GM23338 (cell line): ENCODE measurements at regions not wholly inside any gene's neighbourhood (a gene's known extent, or its start where the extent isn't known, plus 50 kb on each side); places are given as distances from the start of the nearest gene placed in this dataset.

ENCODE experiments used
- ATAC-seq: fragments of 200-7000 bp; cut with Tn5 transposase; 3 replicates; pipeline ENCODE4 v1.9.1; 2020
- DNase-seq: peaks from one replicate; pipeline ENCODE4 v3.0.0-alpha.2; 2015; ENCODE audit warnings: low spot score
- H2AFZ ChIP-seq: fragments of 200-600 bp; sonication (generic); 2 replicates; pipeline ENCODE4 v1.8.0; 2016; ENCODE audit warnings: antibody characterized with exemption, mild to moderate bottlenecking, moderate library complexity
- H3F3A ChIP-seq: fragments of 200-600 bp; sonication (generic); replicated peaks from 2 replicates; pipeline ENCODE4 v1.8.0; 2017; ENCODE audit warnings: antibody characterized with exemption, mixed run types, low read depth
- H3K27ac ChIP-seq: fragments of 200-600 bp; sonication (generic); 2 replicates; pipeline ENCODE4 v1.6.1; 2016; ENCODE audit warnings: low read depth
- H3K27me3 ChIP-seq: fragments of 200-600 bp; sonication (generic); 2 replicates; pipeline ENCODE4 v1.8.0; 2016; ENCODE audit warnings: mild to moderate bottlenecking, mixed run types, moderate library complexity; ENCODE audit not compliant: insufficient read depth
- H3K36me3 ChIP-seq: fragments of 200-600 bp; sonication (generic); 2 replicates; pipeline ENCODE4 v1.8.0; 2016; ENCODE audit warnings: mild to moderate bottlenecking; ENCODE audit not compliant: insufficient read depth
- H3K4me1 ChIP-seq: fragments of 200-600 bp; sonication (generic); 2 replicates; pipeline ENCODE4 v1.8.0; 2016; ENCODE audit warnings: mild to moderate bottlenecking, moderate library complexity; ENCODE audit not compliant: insufficient read depth
- H3K4me2 ChIP-seq: fragments of 200-600 bp; sonication (generic); 2 replicates; pipeline ENCODE4 v1.7.1; 2017; ENCODE audit warnings: mixed run types
- H3K4me3 ChIP-seq: fragments of 200-600 bp; sonication (generic); 2 replicates; pipeline ENCODE4 v1.6.1; 2016; ENCODE audit warnings: mixed run types
- H3K79me2 ChIP-seq: fragments of 200-600 bp; sonication (generic); replicated peaks from 2 replicates; pipeline ENCODE4 v1.8.0; 2017; ENCODE audit warnings: mild to moderate bottlenecking; ENCODE audit not compliant: insufficient read depth
- H3K9me2 ChIP-seq: fragments of 200-600 bp; sonication (generic); 2 replicates; pipeline ENCODE4 v1.8.0; 2017; ENCODE audit not compliant: insufficient read depth
- H4K20me1 ChIP-seq: fragments of 200-600 bp; sonication (generic); replicated peaks from 2 replicates; pipeline ENCODE4 v1.8.0; 2017; ENCODE audit warnings: mild to moderate bottlenecking; ENCODE audit not compliant: insufficient read depth
- H3K27ac Mint-ChIP-seq: 2 replicates; pipeline ENCODE4 v1.8.0; 2020; ENCODE audit warnings: inconsistent platforms, mild to moderate bottlenecking, moderate library complexity, mixed read lengths
- H3K27me3 Mint-ChIP-seq: 3 replicates; pipeline ENCODE4 v1.8.0; 2022; ENCODE audit warnings: low read depth, mild to moderate bottlenecking, moderate library complexity, mixed read lengths, inconsistent platforms; ENCODE audit not compliant: insufficient read depth, poor library complexity
- H3K36me3 Mint-ChIP-seq: 3 replicates; pipeline ENCODE4 v1.8.0; 2021; ENCODE audit warnings: low read depth, mild to moderate bottlenecking, inconsistent platforms, moderate library complexity, mixed read lengths
- H3K4me1 Mint-ChIP-seq: 3 replicates; pipeline ENCODE4 v1.8.0; 2020; ENCODE audit warnings: mild to moderate bottlenecking, inconsistent platforms, mixed read lengths
- H3K4me3 Mint-ChIP-seq: 3 replicates; pipeline ENCODE4 v1.8.0; 2021; ENCODE audit warnings: moderate library complexity, mild to moderate bottlenecking, inconsistent platforms, mixed read lengths
- H3K9me3 Mint-ChIP-seq: 3 replicates; pipeline ENCODE4 v1.8.0; 2020; ENCODE audit warnings: moderate library complexity, mild to moderate bottlenecking, inconsistent platforms, mixed read lengths
- CREB1 ChIP-seq: fragments of 250-450 bp; sonication (Bioruptor Pico); IDR thresholded peaks from 2 replicates; pipeline ENCODE4 v1.5.0; 2020; ENCODE audit warnings: low read depth, mild to moderate bottlenecking, moderate library complexity
- CTCF ChIP-seq, 2 experiments: fragments of 200-600 bp in 1 of 2; sonication (generic) in 1 of 2; conservative IDR thresholded peaks; 2 replicates each; pipeline versions ENCODE4 v1.5.1 to v1.6.1; 2016 to 2017; ENCODE audit warnings: antibody characterized with exemption in 2 of 2, low read depth in 2 of 2, mild to moderate bottlenecking in 2 of 2, moderate library complexity in 1 of 2
- EZH2 ChIP-seq: fragments of 200-600 bp; sonication (generic); IDR thresholded peaks from one replicate; pipeline ENCODE4 v1.8.0; 2017; ENCODE audit warnings: antibody characterized with exemption, mild to moderate bottlenecking, low read depth; ENCODE audit not compliant: unreplicated experiment
- EZH2phosphoT487 ChIP-seq: fragments of 200-600 bp; sonication (generic); IDR thresholded peaks from one replicate; pipeline ENCODE4 v1.8.1; 2018; ENCODE audit warnings: antibody characterized with exemption; ENCODE audit not compliant: unreplicated experiment
- JUNB ChIP-seq: IDR thresholded peaks from one replicate; pipeline ENCODE4 v1.6.1; 2016; ENCODE audit warnings: antibody characterized with exemption; ENCODE audit not compliant: unreplicated experiment
- NANOG ChIP-seq: IDR thresholded peaks from 2 replicates; pipeline ENCODE4 v1.6.1; 2016; ENCODE audit warnings: antibody characterized with exemption, borderline replicate concordance
- POLR2AphosphoS5 ChIP-seq: IDR thresholded peaks from 2 replicates; pipeline ENCODE4 v1.6.1; 2016; ENCODE audit warnings: antibody characterized with exemption, low read depth
- REST ChIP-seq: IDR thresholded peaks from one replicate; pipeline ENCODE4 v1.6.1; 2018; ENCODE audit warnings: antibody characterized with exemption; ENCODE audit not compliant: unreplicated experiment
- STAT1 ChIP-seq: IDR thresholded peaks from one replicate; pipeline ENCODE4 v1.6.1; 2016; ENCODE audit warnings: antibody characterized with exemption; ENCODE audit not compliant: unreplicated experiment
- ZNF114 ChIP-seq: fragments of 250-450 bp; sonication (Bioruptor Pico); IDR thresholded peaks from 2 replicates; pipeline ENCODE4 v1.5.0; 2020; ENCODE audit warnings: mild to moderate bottlenecking, moderate library complexity
- ZNF331 ChIP-seq: fragments of 250-450 bp; sonication (Bioruptor Pico); IDR thresholded peaks from 2 replicates; pipeline ENCODE4 v1.5.0; 2020; ENCODE audit warnings: low read depth, mild to moderate bottlenecking, moderate library complexity
- TF ChIP-seq, protein P1 (sequence below): fragments of 250-450 bp; sonication (Bioruptor Pico); IDR thresholded peaks from 2 replicates; pipeline ENCODE4 v1.5.0; 2020; ENCODE audit warnings: mild to moderate bottlenecking, moderate library complexity
- TF ChIP-seq, protein P2 (sequence below): IDR thresholded peaks from 2 replicates; pipeline ENCODE4 v1.6.1; 2016; ENCODE audit warnings: antibody characterized with exemption

DNA sequence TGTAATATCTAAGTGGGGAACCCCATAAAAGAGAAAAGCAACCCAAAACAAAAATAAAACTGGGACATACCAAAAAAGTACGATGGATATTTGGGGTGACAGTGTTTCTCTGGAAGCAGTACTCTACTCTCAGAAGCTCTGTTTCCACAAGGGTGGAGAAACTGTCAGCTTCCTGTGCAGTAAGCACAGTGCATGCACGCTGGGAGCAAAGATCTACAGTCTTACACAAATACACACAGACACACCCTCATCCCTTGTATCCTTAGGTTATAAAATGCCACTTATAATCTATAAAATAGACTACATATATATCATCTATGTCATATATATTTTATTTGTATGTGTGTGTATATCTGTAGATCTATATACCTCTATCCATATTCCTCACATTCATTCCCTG is 225.8 kb upstream of the SOX5 start:
- H4K20me1 ChIP-seq, result no peaks in the 10 kb centered on the region
- no peaks in the 10 kb centered on the region for H3K36me3 ChIP-seq
- no peak overlapping the region for H3K4me3 ChIP-seq
- peaks cover 13% of the 10 kb centered on the region for H3K4me1 ChIP-seq
- Mint-ChIP-seq H3K36me3 (no peaks in the 10 kb centered on the region), H3K9me3 (no peaks in the 10 kb centered on the region), H3K4me1 (peaks cover 20% of the 10 kb centered on the region), H3K27ac (no peak overlapping the region), H3K4me3 (no peak overlapping the region), H3K27me3 (peaks cover 4% of the 10 kb centered on the region)
- ATAC-seq, result no peak
- no peaks in the 10 kb centered on the region for H3K27me3 ChIP-seq
- H2AFZ ChIP-seq, result no peak overlapping the region
- H3K4me2 ChIP-seq, result no peak overlapping the region
- no peaks in the 10 kb centered on the region for H3F3A ChIP-seq
- DNase-seq, result no peak
- no peak overlapping the region for H3K27ac ChIP-seq
- TF ChIP-seq REST (no peak), POLR2AphosphoS5 (no peak), ZNF331 (no peak), NANOG (no peak), STAT1 (no peak), EZH2phosphoT487 (no peak), ZNF114 (CRISPR knock-in tag) (no peak), EZH2 (no peak), JUNB (no peak), CTCF (conservative IDR thresholded peaks at IDR 0.05; ENCODE audit: low read depth in 2 of 2) (no peak), CREB1 (no peak)
- TF ChIP-seq, protein P1, sequence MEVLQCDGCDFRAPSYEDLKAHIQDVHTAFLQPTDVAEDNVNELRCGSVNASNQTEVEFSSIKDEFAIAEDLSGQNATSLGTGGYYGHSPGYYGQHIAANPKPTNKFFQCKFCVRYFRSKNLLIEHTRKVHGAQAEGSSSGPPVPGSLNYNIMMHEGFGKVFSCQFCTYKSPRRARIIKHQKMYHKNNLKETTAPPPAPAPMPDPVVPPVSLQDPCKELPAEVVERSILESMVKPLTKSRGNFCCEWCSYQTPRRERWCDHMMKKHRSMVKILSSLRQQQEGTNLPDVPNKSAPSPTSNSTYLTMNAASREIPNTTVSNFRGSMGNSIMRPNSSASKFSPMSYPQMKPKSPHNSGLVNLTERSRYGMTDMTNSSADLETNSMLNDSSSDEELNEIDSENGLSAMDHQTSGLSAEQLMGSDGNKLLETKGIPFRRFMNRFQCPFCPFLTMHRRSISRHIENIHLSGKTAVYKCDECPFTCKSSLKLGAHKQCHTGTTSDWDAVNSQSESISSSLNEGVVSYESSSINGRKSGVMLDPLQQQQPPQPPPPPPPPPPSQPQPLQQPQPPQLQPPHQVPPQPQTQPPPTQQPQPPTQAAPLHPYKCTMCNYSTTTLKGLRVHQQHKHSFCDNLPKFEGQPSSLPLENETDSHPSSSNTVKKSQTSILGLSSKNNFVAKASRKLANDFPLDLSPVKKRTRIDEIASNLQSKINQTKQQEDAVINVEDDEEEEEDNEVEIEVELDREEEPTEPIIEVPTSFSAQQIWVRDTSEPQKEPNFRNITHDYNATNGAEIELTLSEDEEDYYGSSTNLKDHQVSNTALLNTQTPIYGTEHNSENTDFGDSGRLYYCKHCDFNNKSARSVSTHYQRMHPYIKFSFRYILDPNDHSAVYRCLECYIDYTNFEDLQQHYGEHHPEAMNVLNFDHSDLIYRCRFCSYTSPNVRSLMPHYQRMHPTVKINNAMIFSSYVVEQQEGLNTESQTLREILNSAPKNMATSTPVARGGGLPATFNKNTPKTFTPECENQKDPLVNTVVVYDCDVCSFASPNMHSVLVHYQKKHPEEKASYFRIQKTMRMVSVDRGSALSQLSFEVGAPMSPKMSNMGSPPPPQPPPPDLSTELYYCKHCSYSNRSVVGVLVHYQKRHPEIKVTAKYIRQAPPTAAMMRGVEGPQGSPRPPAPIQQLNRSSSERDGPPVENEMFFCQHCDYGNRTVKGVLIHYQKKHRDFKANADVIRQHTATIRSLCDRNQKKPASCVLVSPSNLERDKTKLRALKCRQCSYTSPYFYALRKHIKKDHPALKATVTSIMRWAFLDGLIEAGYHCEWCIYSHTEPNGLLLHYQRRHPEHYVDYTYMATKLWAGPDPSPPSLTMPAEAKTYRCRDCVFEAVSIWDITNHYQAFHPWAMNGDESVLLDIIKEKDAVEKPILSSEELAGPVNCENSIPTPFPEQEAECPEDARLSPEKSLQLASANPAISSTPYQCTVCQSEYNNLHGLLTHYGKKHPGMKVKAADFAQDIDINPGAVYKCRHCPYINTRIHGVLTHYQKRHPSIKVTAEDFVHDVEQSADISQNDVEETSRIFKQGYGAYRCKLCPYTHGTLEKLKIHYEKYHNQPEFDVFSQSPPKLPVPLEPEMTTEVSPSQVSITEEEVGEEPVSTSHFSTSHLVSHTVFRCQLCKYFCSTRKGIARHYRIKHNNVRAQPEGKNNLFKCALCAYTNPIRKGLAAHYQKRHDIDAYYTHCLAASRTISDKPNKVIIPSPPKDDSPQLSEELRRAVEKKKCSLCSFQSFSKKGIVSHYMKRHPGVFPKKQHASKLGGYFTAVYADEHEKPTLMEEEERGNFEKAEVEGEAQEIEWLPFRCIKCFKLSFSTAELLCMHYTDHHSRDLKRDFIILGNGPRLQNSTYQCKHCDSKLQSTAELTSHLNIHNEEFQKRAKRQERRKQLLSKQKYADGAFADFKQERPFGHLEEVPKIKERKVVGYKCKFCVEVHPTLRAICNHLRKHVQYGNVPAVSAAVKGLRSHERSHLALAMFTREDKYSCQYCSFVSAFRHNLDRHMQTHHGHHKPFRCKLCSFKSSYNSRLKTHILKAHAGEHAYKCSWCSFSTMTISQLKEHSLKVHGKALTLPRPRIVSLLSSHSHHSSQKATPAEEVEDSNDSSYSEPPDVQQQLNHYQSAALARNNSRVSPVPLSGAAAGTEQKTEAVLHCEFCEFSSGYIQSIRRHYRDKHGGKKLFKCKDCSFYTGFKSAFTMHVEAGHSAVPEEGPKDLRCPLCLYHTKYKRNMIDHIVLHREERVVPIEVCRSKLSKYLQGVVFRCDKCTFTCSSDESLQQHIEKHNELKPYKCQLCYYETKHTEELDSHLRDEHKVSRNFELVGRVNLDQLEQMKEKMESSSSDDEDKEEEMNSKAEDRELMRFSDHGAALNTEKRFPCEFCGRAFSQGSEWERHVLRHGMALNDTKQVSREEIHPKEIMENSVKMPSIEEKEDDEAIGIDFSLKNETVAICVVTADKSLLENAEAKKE (CRISPR knock-in tag), result no peak
- TF ChIP-seq, protein P2, sequence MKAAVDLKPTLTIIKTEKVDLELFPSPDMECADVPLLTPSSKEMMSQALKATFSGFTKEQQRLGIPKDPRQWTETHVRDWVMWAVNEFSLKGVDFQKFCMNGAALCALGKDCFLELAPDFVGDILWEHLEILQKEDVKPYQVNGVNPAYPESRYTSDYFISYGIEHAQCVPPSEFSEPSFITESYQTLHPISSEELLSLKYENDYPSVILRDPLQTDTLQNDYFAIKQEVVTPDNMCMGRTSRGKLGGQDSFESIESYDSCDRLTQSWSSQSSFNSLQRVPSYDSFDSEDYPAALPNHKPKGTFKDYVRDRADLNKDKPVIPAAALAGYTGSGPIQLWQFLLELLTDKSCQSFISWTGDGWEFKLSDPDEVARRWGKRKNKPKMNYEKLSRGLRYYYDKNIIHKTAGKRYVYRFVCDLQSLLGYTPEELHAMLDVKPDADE, result no peak
- H3K79me2 ChIP-seq, result no peaks in the 10 kb centered on the region
- H3K9me2 ChIP-seq, result no peaks in the 10 kb centered on the region
